NCI-H146 (cell line): ENCODE measurements at regions not wholly inside any gene's neighbourhood (a gene's known extent, or its start where the extent isn't known, plus 50 kb on each side); places are given as distances from the start of the nearest gene placed in this dataset.
"Not testable (repeated sequence)": the region's sequence is repeated elsewhere in the genome, so short reads cannot be mapped to it uniquely, and the experiment has no call there.

Experiments
- DNase-seq: peaks from one replicate; lab custom pipeline; 2025; lab: John Stamatoyannopoulos, UW

GRCh38 chr18:65998971-65999700 is 248.3 kb downstream of the CDH7 start:
- not testable (repeated sequence) for DNase-seq

GRCh38 chr18:65995206-65995605 is 244.4 kb downstream of the CDH7 start:
- DNase-seq = no peak

- DNase-seq = no peak
These were observed 243.5 kb downstream of the CDH7 start for GRCh38 chr18:65994302-65994701.

GRCh38 chr18:65990944-65991708 is 240.3 kb downstream of the CDH7 start:
- DNase-seq = no peak

GRCh38 chr18:65990174-65990690 is 239.4 kb downstream of the CDH7 start:
- no peak for DNase-seq

GRCh38 chr18:65988972-65989371 is 238.2 kb downstream of the CDH7 start:
- DNase-seq = peak; percentile 25

- peak; percentile 9 for DNase-seq
These were observed 237.6 kb downstream of the CDH7 start for GRCh38 chr18:65988386-65988785.

- DNase-seq = no peak
These were observed 232.9 kb downstream of the CDH7 start for GRCh38 chr18:65983750-65984149.

GRCh38 chr18:65975536-65975935 is 224.7 kb downstream of the CDH7 start:
- no peak for DNase-seq

GRCh38 chr18:65974758-65975157 is 223.9 kb downstream of the CDH7 start:
- no peak for DNase-seq

GRCh38 chr18:65968239-65969004 is 217.6 kb downstream of the CDH7 start:
- no peak for DNase-seq

- peak; percentile 81 for DNase-seq
These were observed 204.9 kb downstream of the CDH7 start for GRCh38 chr18:65955747-65956146.

GRCh38 chr18:65954372-65954771 is 203.6 kb downstream of the CDH7 start:
- DNase-seq = no peak

- no peak for DNase-seq
These were observed 196.0 kb downstream of the CDH7 start for GRCh38 chr18:65946777-65947176.

- DNase-seq = no peak
These were observed 192.5 kb downstream of the CDH7 start for GRCh38 chr18:65943268-65943667.

GRCh38 chr18:65942854-65943253 is 192.0 kb downstream of the CDH7 start:
- peak; percentile 20 for DNase-seq

- DNase-seq = no peak
These were observed 191.3 kb downstream of the CDH7 start for GRCh38 chr18:65942104-65942503.

GRCh38 chr18:65941482-65941881 is 190.7 kb downstream of the CDH7 start:
- no peak for DNase-seq
